A549 (cell line): ENCODE measurements at regions not wholly inside any gene's neighbourhood (a gene's known extent, or its start where the extent isn't known, plus 50 kb on each side); places are given as distances from the start of the nearest gene placed in this dataset.

Source experiments
- CTCF ChIP-seq: fragments of >200 bp; sonication (Bioruptor Twin); formaldehyde crosslinking; IDR thresholded peaks from 3 replicates; pipeline ENCODE4 v1.5.1; 2016
- MAZ ChIP-seq: fragments of 150-350 bp; IDR thresholded peaks from 2 replicates; pipeline ENCODE4 v1.6.1; 2014; ENCODE audit warnings: antibody characterized with exemption, low read depth, low read length, borderline replicate concordance
- NFE2L2 ChIP-seq: fragments of 150-350 bp; conservative IDR thresholded peaks from 2 replicates; pipeline ENCODE4 v1.6.1; 2014; ENCODE audit warnings: low read length
- NR3C1 ChIP-seq: fragments of >200 bp; sonication (Bioruptor Twin); formaldehyde crosslinking; IDR thresholded peaks from 3 replicates; pipeline ENCODE4 v1.6.1; 2017
- PBX3 ChIP-seq: IDR thresholded peaks from 2 replicates; pipeline ENCODE4 v1.6.1; 2012
- REST ChIP-seq: fragments of 200-600 bp; sonication (generic); IDR thresholded peaks from 2 replicates; pipeline ENCODE4 v1.6.1; 2016; ENCODE audit warnings: antibody characterized with exemption, mild to moderate bottlenecking, moderate library complexity
- USF2 ChIP-seq: fragments of 450-650 bp; IDR thresholded peaks from 2 replicates; pipeline ENCODE4 v1.6.1; 2014; ENCODE audit warnings: antibody characterized with exemption

GRCh38 chr14:58769771-58770170, 132.0 kb downstream of the DACT1 start:
- TF ChIP-seq PBX3 = no peak
- TF ChIP-seq USF2 = no peak
- TF ChIP-seq MAZ = no peak
- no peak for TF ChIP-seq CTCF
- TF ChIP-seq REST = no peak
- TF ChIP-seq NFE2L2 = no peak
- TF ChIP-seq NR3C1 = no peak
